ENCODE measurements at regions not wholly inside any gene's neighbourhood (a gene's known extent, or its start where the extent isn't known, plus 50 kb on each side); places are given as distances from the start of the nearest gene placed in this dataset.
"Not testable (repeated sequence)": the region's sequence is repeated elsewhere in the genome, so short reads cannot be mapped to it uniquely, and the experiment has no call there.

- no peak for DNase-seq
These were observed 534.2 kb downstream of the CCSER2 start for GRCh38 chr10:84862551-84862950.

GRCh38 chr10:84863675-84864074 is 535.3 kb downstream of the CCSER2 start:
- DNase-seq: no peak

GRCh38 chr10:84876116-84876999 is 548.0 kb downstream of the CCSER2 start:
- no peak for DNase-seq

- no peak for DNase-seq
These were observed 551.6 kb downstream of the CCSER2 start for GRCh38 chr10:84879991-84880390.

GRCh38 chr10:84881696-84882095 is 553.3 kb downstream of the CCSER2 start:
- not testable (repeated sequence) for DNase-seq

GRCh38 chr10:84890706-84891105 is 562.3 kb downstream of the CCSER2 start:
- DNase-seq: no peak

GRCh38 chr10:84891631-84892030 is 563.2 kb downstream of the CCSER2 start:
- DNase-seq: no peak

GRCh38 chr10:84895541-84895940 is 567.2 kb downstream of the CCSER2 start:
- no peak for DNase-seq

- no peak for DNase-seq
These were observed 568.5 kb downstream of the CCSER2 start for GRCh38 chr10:84896909-84897308.

- DNase-seq: no peak
These were observed 570.9 kb downstream of the CCSER2 start for GRCh38 chr10:84899268-84899667.

GRCh38 chr10:84900141-84900540 is 571.8 kb downstream of the CCSER2 start:
- DNase-seq: no peak

- DNase-seq: no peak
These were observed 573.5 kb downstream of the CCSER2 start for GRCh38 chr10:84901885-84902284.

GRCh38 chr10:84902553-84902952 is 574.2 kb downstream of the CCSER2 start:
- no peak for DNase-seq

- DNase-seq: no peak
These were observed 574.9 kb downstream of the CCSER2 start for GRCh38 chr10:84903320-84903719.

- no peak for DNase-seq
These were observed 579.1 kb downstream of the CCSER2 start for GRCh38 chr10:84907461-84908009.

GRCh38 chr10:84908491-84908890 is 580.1 kb downstream of the CCSER2 start:
- no peak for DNase-seq

- no peak for DNase-seq
These were observed 593.3 kb downstream of the CCSER2 start for GRCh38 chr10:84921701-84922100.

GRCh38 chr10:84924131-84924530 is 595.7 kb downstream of the CCSER2 start:
- no peak for DNase-seq

GRCh38 chr10:84925495-84925894 is 597.1 kb downstream of the CCSER2 start:
- no peak for DNase-seq

GRCh38 chr10:84933402-84933801 is 605.0 kb downstream of the CCSER2 start:
- DNase-seq: no peak

- DNase-seq: no peak
These were observed 607.4 kb downstream of the CCSER2 start for GRCh38 chr10:84935772-84936171.

- DNase-seq: no peak
These were observed 609.9 kb downstream of the CCSER2 start for GRCh38 chr10:84938117-84938905.

- no peak for DNase-seq
These were observed 615.2 kb downstream of the CCSER2 start for GRCh38 chr10:84943541-84943940.

- no peak for DNase-seq
These were observed 615.8 kb downstream of the CCSER2 start for GRCh38 chr10:84944187-84944586.
